PC-9 (cell line): ENCODE measurements at regions not wholly inside any gene's neighbourhood (a gene's known extent, or its start where the extent isn't known, plus 50 kb on each side); places are given as distances from the start of the nearest gene placed in this dataset.

Source experiments
- EZH2 ChIP-seq: fragments of 200-600 bp; sonication (generic); IDR thresholded peaks from 2 replicates; pipeline ENCODE4 v1.8.0; 2017; ENCODE audit warnings: antibody characterized with exemption, low read depth
- TF ChIP-seq, protein P1 (sequence below): fragments of 200-600 bp; sonication (generic); conservative IDR thresholded peaks from 2 replicates; pipeline ENCODE4 v1.6.1; 2017; ENCODE audit warnings: mixed run types, antibody characterized with exemption, mild to moderate bottlenecking, moderate library complexity

GRCh38 chr5:15124871-15125568, 253.4 kb upstream of the ANKH start:
- TF ChIP-seq, protein P1, sequence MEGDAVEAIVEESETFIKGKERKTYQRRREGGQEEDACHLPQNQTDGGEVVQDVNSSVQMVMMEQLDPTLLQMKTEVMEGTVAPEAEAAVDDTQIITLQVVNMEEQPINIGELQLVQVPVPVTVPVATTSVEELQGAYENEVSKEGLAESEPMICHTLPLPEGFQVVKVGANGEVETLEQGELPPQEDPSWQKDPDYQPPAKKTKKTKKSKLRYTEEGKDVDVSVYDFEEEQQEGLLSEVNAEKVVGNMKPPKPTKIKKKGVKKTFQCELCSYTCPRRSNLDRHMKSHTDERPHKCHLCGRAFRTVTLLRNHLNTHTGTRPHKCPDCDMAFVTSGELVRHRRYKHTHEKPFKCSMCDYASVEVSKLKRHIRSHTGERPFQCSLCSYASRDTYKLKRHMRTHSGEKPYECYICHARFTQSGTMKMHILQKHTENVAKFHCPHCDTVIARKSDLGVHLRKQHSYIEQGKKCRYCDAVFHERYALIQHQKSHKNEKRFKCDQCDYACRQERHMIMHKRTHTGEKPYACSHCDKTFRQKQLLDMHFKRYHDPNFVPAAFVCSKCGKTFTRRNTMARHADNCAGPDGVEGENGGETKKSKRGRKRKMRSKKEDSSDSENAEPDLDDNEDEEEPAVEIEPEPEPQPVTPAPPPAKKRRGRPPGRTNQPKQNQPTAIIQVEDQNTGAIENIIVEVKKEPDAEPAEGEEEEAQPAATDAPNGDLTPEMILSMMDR, result no peak
- TF ChIP-seq EZH2, result no peak
